Heart right ventricle (tissue), 16 donors: ENCODE measurements at regions not wholly inside any gene's neighbourhood (a gene's known extent, or its start where the extent isn't known, plus 50 kb on each side); places are given as distances from the start of the nearest gene placed in this dataset.

ENCODE experiments used
- ATAC-seq, 8 donors: fragments of 200-7000 bp; cut with Tn5 transposase; one replicate each; pipeline ENCODE4 v1.9.1; 2020; ENCODE audit warnings: mild to moderate bottlenecking in 8 of 8, moderate library complexity in 8 of 8, moderate number of reproducible peaks in 1 of 8
- DNase-seq, 2 donors: peaks; one replicate each; pipeline ENCODE4 v3.0.0-alpha.2; 2020
- H3K27ac ChIP-seq, 10 donors: fragments of 200-600 bp; sonication (generic) in 2 of 10; one replicate each; pipeline versions ENCODE4 v1.5.0 to v1.8.0; 2020 to 2022; ENCODE audit warnings: mild to moderate bottlenecking in 3 of 10
- H3K27me3 ChIP-seq, 7 donors: fragments of 200-600 bp; one replicate each; pipeline ENCODE4 v1.8.0; 2021 to 2022; ENCODE audit warnings: mild to moderate bottlenecking in 2 of 7
- H3K36me3 ChIP-seq, 9 donors: fragments of 200-600 bp; sonication (generic) in 1 of 9; one replicate each; pipeline versions ENCODE4 v1.5.0 to v1.8.0; 2020 to 2022; ENCODE audit warnings: mild to moderate bottlenecking in 2 of 9
- H3K4me1 ChIP-seq, 9 donors: fragments of 200-600 bp; sonication (generic) in 1 of 9; one replicate each; pipeline versions ENCODE4 v1.5.0 to v1.8.0; 2020 to 2022; ENCODE audit warnings: mild to moderate bottlenecking in 4 of 9
- H3K4me3 ChIP-seq, 10 donors: fragments of 200-600 bp; sonication (generic) in 2 of 10; one replicate each; pipeline versions ENCODE4 v1.5.0 to v1.8.0; 2020 to 2022; ENCODE audit warnings: mild to moderate bottlenecking in 7 of 10, moderate library complexity in 2 of 10
- H3K9me3 ChIP-seq, 11 donors: fragments of 200-600 bp in 10 of 11; sonication (generic) in 2 of 11; one replicate each; pipeline versions ENCODE4 v1.5.0 to v1.8.0; 2013 to 2022; ENCODE audit warnings: mild to moderate bottlenecking in 2 of 11, control low read depth in 1 of 11, moderate library complexity in 1 of 11
- WGBS, 2 donors: extraction: QIAGEN DNeasy Blood & Tissue Kit; methylation state at CpG; one replicate each; pipeline ENCODE4 v1.1.7; 2013; ENCODE audit warnings: inconsistent platforms in 1 of 2; 5-methylcytosine and 5-hydroxymethylcytosine counted together
- intact Hi-C, 10 donors: fragments of 100-400 bp; cut with DNase I; formaldehyde crosslinking; loops; one replicate each; pipeline versions ENCODE4 v1.11.1 to v1.14.2; 2022
- TF ChIP-seq, protein P1 (sequence below), 9 donors: fragments of 200-600 bp; sonication (generic) in 2 of 9; IDR thresholded peaks; one replicate each; pipeline versions ENCODE4 v1.5.0 to v1.8.0; 2021 to 2022; ENCODE audit warnings: antibody characterized with exemption in 9 of 9, mild to moderate bottlenecking in 5 of 9, moderate library complexity in 1 of 9
- donor health status: Arrhythmogenic right ventricular cardiomyopathy.
- donor health status: ischemic (EF 13 %, LVEDD 7.1; RV severe dilation, severe dysfunction).
- donor health status: healthy with polysubstance abuse.
- donor health status: DM: no; HTN: yes; CAD: no.
- donor health status: DM: no; HTN: no; CAD: no.
- donor health status: ischemic (EF 25% LVEDD 6.9; RV normal size, moderate dysfunction).
- donor health status: ischemic (EF 25% LVEDD 5.7; RV mildly dilated, moderate dysfunction).
- donor health status: healthy.
- donor health status: DM: yes; HTN: yes; CAD: no.
- donor health status: Ischemic cardiomyopathy.
- donor health status: ischemic (EF 35%, LVEDD 5.7; RV mildly dilated, moderate dysfunction).
- donor health status: nonischemic (EF 11% LVEDD 7.7; RV severe dilation, severe dysfunction).
- donor health status: DM: yes; HTN: yes; CAD: no.
- donor health status: PGD.
- donor health status: ischemic (EF 29% LVEDD 5.4; RV normal size, mild dysfunction).
- donor health status: nonischemic (EF 23%, LVEDD 6.1; RV moderate dilation, normal function).

DNA sequence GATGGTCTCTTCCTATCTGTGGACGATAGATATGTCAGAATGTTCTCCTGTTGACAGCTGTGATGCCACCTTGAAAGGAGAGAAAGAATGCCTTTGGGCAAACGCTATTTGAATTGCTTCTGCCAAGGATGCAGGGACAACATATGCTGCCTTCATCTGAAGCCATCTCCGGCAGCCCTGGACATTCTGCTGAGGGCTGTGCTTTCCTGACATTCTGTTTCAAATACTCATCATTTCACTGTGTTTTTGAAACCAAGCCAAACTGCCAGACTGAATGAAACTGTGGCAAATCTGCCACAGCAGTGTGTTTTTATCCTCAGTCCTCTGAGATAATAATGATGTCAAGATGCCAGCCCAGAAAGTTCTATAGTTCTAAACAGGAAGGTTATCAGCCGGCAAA, 85.8 kb upstream of the BCAT1 start:
- whole genome bisulfite sequencing, 2 donors, result 45 to 48% methylated on average over 4 of the region's 4 CpGs
- no peak overlapping the region for H3K4me3 ChIP-seq
- peaks cover 0 to 9% (median 0%) of the 10 kb centered on the region in 7 donors for H3K27me3 ChIP-seq
- H3K36me3 ChIP-seq, result no peaks in the 10 kb centered on the region
- no peak overlapping the region for H3K27ac ChIP-seq
- intact Hi-C loops, result no loop called here
- no peak for ATAC-seq
- TF ChIP-seq, protein P1, sequence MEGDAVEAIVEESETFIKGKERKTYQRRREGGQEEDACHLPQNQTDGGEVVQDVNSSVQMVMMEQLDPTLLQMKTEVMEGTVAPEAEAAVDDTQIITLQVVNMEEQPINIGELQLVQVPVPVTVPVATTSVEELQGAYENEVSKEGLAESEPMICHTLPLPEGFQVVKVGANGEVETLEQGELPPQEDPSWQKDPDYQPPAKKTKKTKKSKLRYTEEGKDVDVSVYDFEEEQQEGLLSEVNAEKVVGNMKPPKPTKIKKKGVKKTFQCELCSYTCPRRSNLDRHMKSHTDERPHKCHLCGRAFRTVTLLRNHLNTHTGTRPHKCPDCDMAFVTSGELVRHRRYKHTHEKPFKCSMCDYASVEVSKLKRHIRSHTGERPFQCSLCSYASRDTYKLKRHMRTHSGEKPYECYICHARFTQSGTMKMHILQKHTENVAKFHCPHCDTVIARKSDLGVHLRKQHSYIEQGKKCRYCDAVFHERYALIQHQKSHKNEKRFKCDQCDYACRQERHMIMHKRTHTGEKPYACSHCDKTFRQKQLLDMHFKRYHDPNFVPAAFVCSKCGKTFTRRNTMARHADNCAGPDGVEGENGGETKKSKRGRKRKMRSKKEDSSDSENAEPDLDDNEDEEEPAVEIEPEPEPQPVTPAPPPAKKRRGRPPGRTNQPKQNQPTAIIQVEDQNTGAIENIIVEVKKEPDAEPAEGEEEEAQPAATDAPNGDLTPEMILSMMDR (IDR thresholded peaks at IDR 0.05), result no peak
- no peaks in the 10 kb centered on the region for H3K9me3 ChIP-seq
- no peak for DNase-seq
- H3K4me1 ChIP-seq, result peaks cover 0 to 8% (median 0%) of the 10 kb centered on the region in 9 donors

DNA sequence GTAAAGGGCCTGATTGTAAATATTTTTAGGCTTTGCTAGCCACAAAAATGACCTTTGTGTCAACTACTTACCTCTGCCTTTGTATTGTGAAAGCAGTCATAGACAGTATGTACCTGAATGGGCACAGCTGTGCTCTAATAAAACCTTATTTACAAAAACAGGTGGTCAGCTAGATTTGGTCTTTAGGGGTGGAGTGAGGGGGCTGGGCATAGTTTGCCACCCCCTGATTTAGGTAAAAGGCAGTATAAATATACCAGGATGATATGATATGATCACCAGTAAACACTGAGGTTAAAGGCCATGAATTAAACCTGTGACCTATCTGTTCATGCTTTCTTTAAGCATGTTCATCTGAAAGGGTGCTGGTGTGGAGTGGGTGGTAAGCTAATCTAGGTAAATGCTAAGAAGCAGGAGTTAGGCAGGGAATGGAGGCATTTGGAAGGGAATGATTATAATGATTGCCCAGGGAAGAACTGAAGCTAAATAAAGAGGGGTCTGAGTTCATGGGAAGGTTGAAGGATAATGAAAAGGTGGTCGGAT, 77.1 kb upstream of the BCAT1 start:
- DNase-seq, result no peak
- WGBS, 2 donors, result 88 to 96% methylated on average over 1 of the region's 1 CpG

DNA sequence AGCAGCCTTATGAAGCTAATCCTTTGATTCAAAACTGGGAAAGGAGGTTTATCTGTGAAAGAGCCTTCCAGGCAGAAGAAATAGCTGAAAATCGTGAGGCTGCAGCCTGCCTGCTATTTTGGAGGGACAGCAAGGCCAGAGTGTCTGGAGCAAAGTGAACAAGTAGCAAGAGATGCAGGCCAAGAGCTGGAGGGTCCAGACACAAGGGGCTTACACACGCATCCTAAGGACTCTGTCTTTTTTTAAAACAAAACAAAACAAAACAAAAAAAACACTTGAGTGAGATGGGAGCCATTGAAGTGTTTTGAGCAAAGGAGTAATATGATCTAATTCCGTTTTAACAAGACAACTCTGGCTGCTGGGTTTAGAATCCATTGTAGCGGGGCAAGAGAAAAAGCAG, 76.4 kb upstream of the BCAT1 start:
- no peak for DNase-seq
- no peak for ATAC-seq
- WGBS, 2 donors, result 71 to 74% methylated on average over 4 of the region's 4 CpGs

More for the DNA sequence above, 77.1 kb upstream of the BCAT1 start:
- H3K27me3 ChIP-seq, result no peaks in the 10 kb centered on the region
- intact Hi-C loops, result no loop called here
- ATAC-seq, result no peak
- TF ChIP-seq, protein P1 (IDR thresholded peaks at IDR 0.05), result no peak
- no peaks in the 10 kb centered on the region for H3K36me3 ChIP-seq
- no peaks in the 10 kb centered on the region for H3K9me3 ChIP-seq
- H3K4me1 ChIP-seq, result no peaks in the 10 kb centered on the region
- H3K27ac ChIP-seq, result no peak overlapping the region
- H3K4me3 ChIP-seq, result no peak overlapping the region

DNA sequence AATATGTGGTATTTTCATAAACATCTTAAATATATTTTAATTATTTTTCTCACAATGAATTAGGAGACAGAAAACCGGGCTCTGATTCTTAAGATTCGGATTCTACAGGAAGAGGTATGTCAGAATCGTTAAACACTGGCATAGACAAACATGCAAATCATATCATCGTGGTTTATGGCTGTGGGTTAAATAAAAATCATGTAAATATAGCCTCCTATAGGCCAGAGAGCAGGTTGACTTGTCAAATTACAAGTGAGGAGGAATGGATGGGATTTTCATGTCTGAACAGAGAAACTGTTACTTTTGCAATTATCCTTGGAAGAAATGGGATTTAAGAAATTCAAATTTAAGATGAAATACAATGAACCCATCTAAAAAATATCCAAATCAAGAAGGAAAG, 74.9 kb upstream of the BCAT1 start:
- H3K4me1 ChIP-seq, result no peaks in the 10 kb centered on the region
- 74 to 77% methylated on average over 4 of the region's 4 CpGs for WGBS, 2 donors
- H3K36me3 ChIP-seq, result no peaks in the 10 kb centered on the region
- DNase-seq (no peak), ATAC-seq (no peak)
- H3K9me3 ChIP-seq, result peaks cover 0 to 17% (median 5%) of the 10 kb centered on the region in 11 donors
- H3K27me3 ChIP-seq, result peaks cover 0 to 3% (median 0%) of the 10 kb centered on the region in 7 donors
- no peak overlapping the region for H3K27ac ChIP-seq
- H3K4me3 ChIP-seq, result no peak overlapping the region
- TF ChIP-seq, protein P1 (IDR thresholded peaks at IDR 0.05), result no peak
- intact Hi-C loops, result no loop called here

More for the DNA sequence above, 76.4 kb upstream of the BCAT1 start:
- Histone ChIP-seq H3K27ac (no peak overlapping the region), H3K36me3 (no peaks in the 10 kb centered on the region), H3K27me3 (no peaks in the 10 kb centered on the region), H3K4me1 (no peaks in the 10 kb centered on the region), H3K9me3 (peaks cover 0 to 2% (median 0%) of the 10 kb centered on the region in 11 donors), H3K4me3 (no peak overlapping the region)
- TF ChIP-seq, protein P1 (IDR thresholded peaks at IDR 0.05), result no peak
- intact Hi-C loops, result no loop called here
